ENCODE measurements at regions not wholly inside any gene's neighbourhood (a gene's known extent, or its start where the extent isn't known, plus 50 kb on each side); places are given as distances from the start of the nearest gene placed in this dataset.

- no peak for TF ChIP-seq POLR2AphosphoS5 (IDR thresholded peaks at IDR 0.05)
- TF ChIP-seq CTCF (IDR thresholded peaks at IDR 0.05; ENCODE audit: poor library complexity, severe bottlenecking) = no peak
- no peak for TF ChIP-seq MXI1 (conservative IDR thresholded peaks at IDR 0.05; ENCODE audit: poor library complexity, severe bottlenecking)
- TF ChIP-seq TAF1 (IDR thresholded peaks at IDR 0.05; ENCODE audit: low read depth) = no peak
- TF ChIP-seq EZH2 (IDR thresholded peaks at IDR 0.05; ENCODE audit: borderline replicate concordance, insufficient read depth, low read length, poor library complexity, severe bottlenecking) = no peak
- no peak for TF ChIP-seq EP300 (conservative IDR thresholded peaks at IDR 0.05; ENCODE audit: poor library complexity, severe bottlenecking)
- no peak for TF ChIP-seq REST (IDR thresholded peaks at IDR 0.05; ENCODE audit: borderline replicate concordance)
- TF ChIP-seq RAD21 (conservative IDR thresholded peaks at IDR 0.05) = no peak
- TF ChIP-seq SMC3 (conservative IDR thresholded peaks at IDR 0.05; ENCODE audit: poor library complexity) = no peak
Measured at GRCh38 chr3:109392293-109392692, 54.9 kb upstream of the DPPA4 start.

Data from neural cell (in vitro differentiated cells).